ENCODE measurements at regions not wholly inside any gene's neighbourhood (a gene's known extent, or its start where the extent isn't known, plus 50 kb on each side); places are given as distances from the start of the nearest gene placed in this dataset.
"Not testable (repeated sequence)": the region's sequence is repeated elsewhere in the genome, so short reads cannot be mapped to it uniquely, and the experiment has no call there.

GRCh38 chr9:16291921-16292320 lies 578.5 kb downstream of the BNC2 start:
- Histone ChIP-seq H3K4me1 (no peaks in the 10 kb centered on the region), H3K36me3 (no peaks in the 10 kb centered on the region), H3K9me3 (no peaks in the 10 kb centered on the region), H3K4me3 (no peak overlapping the region), H3K27me3 (no peaks in the 10 kb centered on the region), H3K27ac (no peak overlapping the region)
- no peak for TF ChIP-seq CTCF (IDR thresholded peaks at IDR 0.05)
- DNase-seq (ENCODE audit: low spot score), result no peak

- TF ChIP-seq CTCF (IDR thresholded peaks at IDR 0.05), result no peak
- no peak overlapping the region for H3K4me3 ChIP-seq
- H3K9me3 ChIP-seq, result peaks cover 0 to 6% of the 10 kb centered on the region in 2 donors
- no peaks in the 10 kb centered on the region for H3K27me3 ChIP-seq
- no peaks in the 10 kb centered on the region for H3K36me3 ChIP-seq
- DNase-seq (ENCODE audit: low spot score), result no peak
- no peak overlapping the region for H3K27ac ChIP-seq
- H3K4me1 ChIP-seq, result no peaks in the 10 kb centered on the region
These were observed 576.9 kb downstream of the BNC2 start for GRCh38 chr9:16293610-16294009.

- no peaks in the 10 kb centered on the region for H3K27me3 ChIP-seq
- no peaks in the 10 kb centered on the region for H3K4me1 ChIP-seq
- H3K9me3 ChIP-seq, result peaks cover 0 to 7% of the 10 kb centered on the region in 2 donors
- no peak overlapping the region for H3K27ac ChIP-seq
- H3K4me3 ChIP-seq, result no peak overlapping the region
- no peak for DNase-seq (ENCODE audit: low spot score)
- H3K36me3 ChIP-seq, result no peaks in the 10 kb centered on the region
- no peak for TF ChIP-seq CTCF (IDR thresholded peaks at IDR 0.05)
These were observed 576.2 kb downstream of the BNC2 start for GRCh38 chr9:16294133-16294770.

- not testable (repeated sequence) for H3K27me3 ChIP-seq; H3K4me3 ChIP-seq; H3K27ac ChIP-seq; H3K36me3 ChIP-seq; H3K4me1 ChIP-seq; DNase-seq (ENCODE audit: low spot score); H3K9me3 ChIP-seq
These were observed 575.5 kb downstream of the BNC2 start for GRCh38 chr9:16294940-16295339.

GRCh38 chr9:16299368-16299767 lies 571.1 kb downstream of the BNC2 start:
- DNase-seq (ENCODE audit: low spot score); H3K36me3 ChIP-seq; H3K9me3 ChIP-seq; H3K4me1 ChIP-seq; H3K27me3 ChIP-seq; H3K27ac ChIP-seq; H3K4me3 ChIP-seq: not testable (repeated sequence)

- Histone ChIP-seq H3K36me3 (no peaks in the 10 kb centered on the region), H3K4me1 (no peaks in the 10 kb centered on the region), H3K27ac (no peak overlapping the region), H3K9me3 (peaks cover 0 to 1% of the 10 kb centered on the region in 2 donors), H3K27me3 (no peaks in the 10 kb centered on the region), H3K4me3 (no peak overlapping the region)
- DNase-seq (ENCODE audit: low spot score), result no peak
- no peak for TF ChIP-seq CTCF (IDR thresholded peaks at IDR 0.05)
These were observed 567.0 kb downstream of the BNC2 start for GRCh38 chr9:16303506-16303905.

- Histone ChIP-seq H3K27me3 (no peaks in the 10 kb centered on the region), H3K4me1 (peaks cover 0 to 2% of the 10 kb centered on the region in 2 donors), H3K36me3 (no peaks in the 10 kb centered on the region), H3K9me3 (no peaks in the 10 kb centered on the region), H3K4me3 (no peak overlapping the region), H3K27ac (no peak overlapping the region)
- TF ChIP-seq CTCF (IDR thresholded peaks at IDR 0.05), result no peak
- DNase-seq (ENCODE audit: low spot score), result no peak
These were observed 566.2 kb downstream of the BNC2 start for GRCh38 chr9:16304301-16304700.

Measured in right atrium auricular region (tissue), 2 donors.